GM06990 (cell line): ENCODE measurements at regions not wholly inside any gene's neighbourhood (a gene's known extent, or its start where the extent isn't known, plus 50 kb on each side); places are given as distances from the start of the nearest gene placed in this dataset.

Source experiments
- DNase-seq: peaks from one replicate; pipeline ENCODE4 v3.0.0-alpha.2; 2011; ENCODE audit not compliant: insufficient read length; ENCODE audit errors: extremely low read depth
- H3K27me3 ChIP-seq: replicated peaks from 2 replicates; pipeline ENCODE4 v1.6.0; 2011; ENCODE audit warnings: low read length; ENCODE audit not compliant: control insufficient read depth, insufficient read depth
- H3K36me3 ChIP-seq: 2 replicates; pipeline ENCODE4 v1.5.1; 2011; ENCODE audit warnings: low read length; ENCODE audit not compliant: control insufficient read depth, insufficient read depth
- H3K4me3 ChIP-seq: replicated peaks from 2 replicates; pipeline ENCODE4 v1.5.1; 2011; ENCODE audit warnings: low read depth, mild to moderate bottlenecking, control low read depth, low read length
- TF ChIP-seq, protein P1 (sequence below): IDR thresholded peaks from 2 replicates; pipeline ENCODE4 v1.5.1; 2011; ENCODE audit warnings: low read length, control low read depth, mild to moderate bottlenecking, inconsistent platforms; ENCODE audit not compliant: insufficient read depth, poor library complexity, severe bottlenecking

GRCh38 chr4:138845054-138845453 is 170.5 kb upstream of the NOCT start:
- H3K36me3 ChIP-seq, result no peaks in the 10 kb centered on the region
- no peaks in the 10 kb centered on the region for H3K27me3 ChIP-seq
- H3K4me3 ChIP-seq, result no peak overlapping the region

GRCh38 chr4:138843616-138844015 is 172.0 kb upstream of the NOCT start:
- Histone ChIP-seq H3K4me3 (no peak overlapping the region), H3K36me3 (no peaks in the 10 kb centered on the region), H3K27me3 (no peaks in the 10 kb centered on the region; the same call in 1 of the 2 replicates)
- no peak for DNase-seq
- TF ChIP-seq, protein P1, sequence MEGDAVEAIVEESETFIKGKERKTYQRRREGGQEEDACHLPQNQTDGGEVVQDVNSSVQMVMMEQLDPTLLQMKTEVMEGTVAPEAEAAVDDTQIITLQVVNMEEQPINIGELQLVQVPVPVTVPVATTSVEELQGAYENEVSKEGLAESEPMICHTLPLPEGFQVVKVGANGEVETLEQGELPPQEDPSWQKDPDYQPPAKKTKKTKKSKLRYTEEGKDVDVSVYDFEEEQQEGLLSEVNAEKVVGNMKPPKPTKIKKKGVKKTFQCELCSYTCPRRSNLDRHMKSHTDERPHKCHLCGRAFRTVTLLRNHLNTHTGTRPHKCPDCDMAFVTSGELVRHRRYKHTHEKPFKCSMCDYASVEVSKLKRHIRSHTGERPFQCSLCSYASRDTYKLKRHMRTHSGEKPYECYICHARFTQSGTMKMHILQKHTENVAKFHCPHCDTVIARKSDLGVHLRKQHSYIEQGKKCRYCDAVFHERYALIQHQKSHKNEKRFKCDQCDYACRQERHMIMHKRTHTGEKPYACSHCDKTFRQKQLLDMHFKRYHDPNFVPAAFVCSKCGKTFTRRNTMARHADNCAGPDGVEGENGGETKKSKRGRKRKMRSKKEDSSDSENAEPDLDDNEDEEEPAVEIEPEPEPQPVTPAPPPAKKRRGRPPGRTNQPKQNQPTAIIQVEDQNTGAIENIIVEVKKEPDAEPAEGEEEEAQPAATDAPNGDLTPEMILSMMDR, result no peak

More at GRCh38 chr4:138845054-138845453, 170.5 kb upstream of the NOCT start:
- TF ChIP-seq, protein P1, result no peak
- DNase-seq, result no peak

- TF ChIP-seq, protein P1, result no peak
- peaks cover 3% of the 10 kb centered on the region for H3K27me3 ChIP-seq
Measured at GRCh38 chr4:138841343-138841742, 174.2 kb upstream of the NOCT start.

DNA sequence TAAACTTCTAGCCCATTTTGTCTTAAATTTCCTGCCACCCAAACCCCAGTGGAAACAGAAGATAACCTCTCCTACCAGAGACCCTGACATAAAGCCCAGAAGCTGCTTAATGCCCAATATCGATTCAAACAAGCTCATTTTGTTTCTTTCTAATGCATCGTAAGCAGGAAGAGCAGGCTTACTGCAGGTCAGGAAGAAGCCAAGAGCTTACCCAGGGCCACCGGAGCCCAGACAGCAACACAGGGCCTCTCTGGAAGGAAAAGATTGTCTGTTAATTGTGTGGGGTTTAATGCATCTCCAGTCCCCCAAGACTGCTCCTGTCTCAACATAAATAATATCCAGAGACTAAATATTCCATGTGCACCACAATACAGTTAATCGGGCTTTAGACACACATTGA is 177.3 kb upstream of the NOCT start:
- Histone ChIP-seq H3K4me3 (no peak overlapping the region), H3K27me3 (peaks cover 3% of the 10 kb centered on the region), H3K36me3 (no peaks in the 10 kb centered on the region)
- TF ChIP-seq, protein P1, result no peak
- no peak for DNase-seq

More at GRCh38 chr4:138841343-138841742, 174.2 kb upstream of the NOCT start:
- Histone ChIP-seq H3K36me3 (no peaks in the 10 kb centered on the region), H3K4me3 (no peak overlapping the region)
- no peak for DNase-seq

- Histone ChIP-seq H3K36me3 (no peaks in the 10 kb centered on the region), H3K4me3 (no peak overlapping the region), H3K27me3 (peaks cover 3% of the 10 kb centered on the region)
- TF ChIP-seq, protein P1, result no peak
- DNase-seq, result no peak
Measured at GRCh38 chr4:138835832-138836533, 179.6 kb upstream of the NOCT start.
